Stimulated activated CD4-positive, alpha-beta T cell treated with anti-CD3 and anti-CD28 coated beads, Interleukin-2, amount 100 ng/mL, for 24 hours (primary cell): ENCODE measurements at regions not wholly inside any gene's neighbourhood (a gene's known extent, or its start where the extent isn't known, plus 50 kb on each side); places are given as distances from the start of the nearest gene placed in this dataset.

Source experiments
- DNase-seq, 2 donors: peaks; one replicate each; pipeline ENCODE4 v3.0.0-alpha.2; 2020

DNA sequence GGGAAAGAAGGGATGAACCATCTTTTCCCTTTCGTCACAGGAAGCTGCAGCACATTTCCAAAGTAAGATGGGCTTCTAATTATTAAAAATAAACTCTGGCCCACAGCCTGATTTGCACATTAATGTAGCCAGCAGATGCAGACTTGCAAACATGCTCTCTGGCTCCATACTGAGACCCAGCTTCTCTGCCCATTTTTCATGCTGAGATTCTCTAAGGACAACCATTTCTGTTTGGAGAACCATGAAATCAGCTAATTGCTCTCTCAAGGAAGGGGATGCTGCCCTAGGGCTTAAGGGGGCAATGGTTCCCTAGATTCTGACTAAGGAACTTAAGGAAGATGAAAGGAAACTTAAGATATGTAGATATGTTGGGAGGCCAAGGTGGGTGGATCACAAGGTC lies 63.0 kb upstream of the CES5A start:
- DNase-seq, result no peak

DNA sequence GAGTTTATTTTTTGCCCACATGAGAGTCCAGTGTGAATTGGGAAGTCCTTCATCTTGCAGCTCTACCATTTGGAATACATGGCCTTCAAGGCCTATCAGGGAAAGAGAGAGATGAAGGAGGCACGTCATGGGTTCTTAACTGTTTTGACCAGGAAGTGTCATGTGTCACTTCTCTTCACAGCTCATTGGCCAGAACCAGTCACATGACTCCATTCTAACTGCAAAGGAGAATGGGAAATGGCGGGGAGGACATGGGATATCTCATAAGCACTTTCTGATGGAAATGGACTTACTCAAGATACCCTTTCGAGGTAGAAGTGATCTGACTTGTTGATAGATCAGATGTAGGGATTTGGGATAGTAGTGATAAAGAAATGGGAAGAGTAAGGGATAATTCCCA lies 57.9 kb upstream of the CES5A start:
- no peak for DNase-seq

- DNase-seq, result no peak
Measured at GRCh38 chr16:55930036-55930435, 54.9 kb upstream of the CES5A start.

DNA sequence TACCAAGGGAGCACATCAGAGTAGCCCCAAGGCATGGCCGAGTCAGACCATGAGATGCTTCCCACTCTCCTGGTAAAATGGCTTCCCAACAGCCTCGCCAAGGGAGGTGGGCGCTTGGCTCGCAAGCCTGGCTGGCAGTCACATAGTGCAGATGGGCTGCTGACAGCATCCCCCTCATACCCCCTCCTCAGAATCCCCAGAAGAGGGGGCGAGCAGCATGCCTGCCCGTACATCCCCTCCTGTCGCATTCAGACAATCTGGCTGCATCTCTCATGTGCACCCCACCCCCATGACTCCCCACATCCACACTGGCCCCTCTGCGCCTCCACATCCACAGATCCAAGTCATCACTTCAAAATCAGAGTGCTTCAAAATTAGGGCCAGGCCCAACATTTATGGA lies 54.0 kb upstream of the CES5A start:
- no peak for DNase-seq

- DNase-seq, result no peak
Measured at GRCh38 chr16:55925242-55925641, 50.1 kb upstream of the CES5A start.
